Fibroblast of the aortic adventitia (primary cell): ENCODE measurements at regions not wholly inside any gene's neighbourhood (a gene's known extent, or its start where the extent isn't known, plus 50 kb on each side); places are given as distances from the start of the nearest gene placed in this dataset.

Source experiments
- DNase-seq: peaks from one replicate; pipeline ENCODE4 v3.0.0-alpha.2; 2010; ENCODE audit warnings: low read depth
- H3K4me3 ChIP-seq: 2 replicates; pipeline ENCODE4 v1.5.1; 2011; ENCODE audit warnings: low read depth, mild to moderate bottlenecking, control low read depth, low read length, moderate library complexity
- CTCF ChIP-seq: IDR thresholded peaks from 2 replicates; pipeline ENCODE4 v1.5.1; 2011; ENCODE audit warnings: mild to moderate bottlenecking, low read length, control low read depth, inconsistent platforms; ENCODE audit not compliant: insufficient read depth

GRCh38 chr4:22573198-22573597 lies 57.3 kb upstream of the ADGRA3 start:
- no peak for TF ChIP-seq CTCF
- peak; percentile 16 for DNase-seq
- H3K4me3 ChIP-seq = no peak overlapping the region

- TF ChIP-seq CTCF = no peak
- no peak for DNase-seq
- H3K4me3 ChIP-seq = no peak overlapping the region
Measured at GRCh38 chr4:22573641-22574040, 57.8 kb upstream of the ADGRA3 start.

- H3K4me3 ChIP-seq = no peak overlapping the region
- DNase-seq = no peak
- TF ChIP-seq CTCF = no peak
Measured at GRCh38 chr4:22574424-22574823, 58.6 kb upstream of the ADGRA3 start.

- no peak overlapping the region for H3K4me3 ChIP-seq
- TF ChIP-seq CTCF = no peak
- no peak for DNase-seq
Measured at GRCh38 chr4:22574880-22575279, 59.0 kb upstream of the ADGRA3 start.

GRCh38 chr4:22587253-22587652 lies 71.4 kb upstream of the ADGRA3 start:
- DNase-seq = no peak
- no peak for TF ChIP-seq CTCF
- no peak overlapping the region for H3K4me3 ChIP-seq

- no peak overlapping the region for H3K4me3 ChIP-seq
- TF ChIP-seq CTCF = no peak
- peak; percentile 3 for DNase-seq
Measured at GRCh38 chr4:22593933-22594332, 78.1 kb upstream of the ADGRA3 start.

GRCh38 chr4:22595684-22596083 lies 79.8 kb upstream of the ADGRA3 start:
- no peak for TF ChIP-seq CTCF
- no peak for DNase-seq
- no peak overlapping the region for H3K4me3 ChIP-seq
